B cell (primary cell): ENCODE measurements at regions not wholly inside any gene's neighbourhood (a gene's known extent, or its start where the extent isn't known, plus 50 kb on each side); places are given as distances from the start of the nearest gene placed in this dataset.

ENCODE experiments used
- ATAC-seq: fragments of 200-7000 bp; cut with Tn5 transposase; one replicate; pipeline ENCODE4 v1.10.0; 2021; ENCODE audit warnings: low read depth, mild to moderate bottlenecking, moderate number of reproducible peaks, moderate library complexity
- CTCF ChIA-PET: fragments of 350-600 bp; sonication (Branson Sonifier 250); formaldehyde crosslinking; loops from one replicate; lab custom pipeline; 2021; ENCODE audit warnings: antibody characterized with exemption, inconsistent platforms; lab: Charles Lee
- POLR2A ChIA-PET: fragments of 350-600 bp; sonication (Branson Sonifier 250); formaldehyde crosslinking; loops from one replicate; lab custom pipeline; 2021; ENCODE audit warnings: antibody characterized with exemption; lab: Charles Lee
- DNase-seq: peaks from one replicate; pipeline ENCODE4 v3.0.0; 2013
- H2AFZ ChIP-seq: 2 replicates; pipeline ENCODE4 v1.6.1; 2012; ENCODE audit warnings: mild to moderate bottlenecking, low read depth, low read length; ENCODE audit not compliant: insufficient read depth, poor library complexity, severe bottlenecking
- H3K27ac ChIP-seq, 2 donors: 1 replicate in 1 of 2; 2 replicates in 1 of 2; pipeline ENCODE4 v1.5.1; 2012 to 2013; ENCODE audit warnings: low read length in 2 of 2, mild to moderate bottlenecking in 2 of 2, moderate library complexity in 1 of 2
- H3K27me3 ChIP-seq, 4 experiments: fragments of 200-600 bp in 1 of 4; sonication (generic) in 1 of 4; replicated peaks in 1 of 4; 1 replicate in 2 of 4; 2 replicates in 2 of 4; pipeline versions ENCODE4 v1.6.1 to v1.7.0; 2013 to 2016; ENCODE audit warnings: low read length in 3 of 4, mild to moderate bottlenecking in 2 of 4, mixed read lengths in 1 of 4, moderate library complexity in 1 of 4; ENCODE audit not compliant: insufficient read depth in 4 of 4, control insufficient read depth in 3 of 4; ENCODE audit errors: control extremely low read depth in 1 of 4
- H3K36me3 ChIP-seq, 2 experiments: replicated peaks in 1 of 2; 1 replicate in 1 of 2; 2 replicates in 1 of 2; pipeline versions ENCODE4 v1.6.1 to v1.7.1; 2013; ENCODE audit warnings: low read length in 1 of 2; ENCODE audit not compliant: insufficient read depth in 2 of 2, control insufficient read depth in 1 of 2; ENCODE audit errors: control extremely low read depth in 1 of 2, extremely low read depth in 1 of 2
- H3K4me1 ChIP-seq, 2 donors: fragments of 200-600 bp in 1 of 2; sonication (generic) in 1 of 2; 1 replicate in 1 of 2; 2 replicates in 1 of 2; pipeline versions ENCODE4 v1.5.1 to v1.6.1; 2013 to 2017; ENCODE audit warnings: low read length in 2 of 2; ENCODE audit not compliant: control insufficient read depth in 2 of 2, insufficient read depth in 2 of 2
- H3K4me2 ChIP-seq: replicated peaks from 2 replicates; pipeline ENCODE3; 2012; ENCODE audit warnings: mild to moderate bottlenecking, low read depth, low read length; ENCODE audit not compliant: poor library complexity, severe bottlenecking
- H3K4me3 ChIP-seq, 5 experiments: fragments of 200-600 bp in 1 of 5; sonication (generic) in 1 of 5; 1 replicate in 3 of 5; 2 replicates in 2 of 5; pipeline versions ENCODE4 v1.5.1 to v1.7.0; 2011 to 2016; ENCODE audit warnings: low read length in 4 of 5, mild to moderate bottlenecking in 4 of 5, low read depth in 2 of 5, control low read depth in 1 of 5, moderate library complexity in 1 of 5; ENCODE audit not compliant: insufficient read depth in 1 of 5; ENCODE audit errors: control extremely low read depth in 1 of 5, extremely low read depth in 1 of 5
- H3K79me2 ChIP-seq: fragments of 200-600 bp; sonication (generic); one replicate; pipeline ENCODE4 v1.6.0; 2016; ENCODE audit warnings: low read length; ENCODE audit not compliant: control insufficient read depth, insufficient read depth
- H3K9ac ChIP-seq: fragments of 200-600 bp; sonication (generic); 2 replicates; pipeline ENCODE4 v1.6.1; 2017; ENCODE audit warnings: mild to moderate bottlenecking, low read length, moderate library complexity
- H3K9me3 ChIP-seq, 3 donors: one replicate each; pipeline versions ENCODE4 v1.6.1 to v1.7.1; 2013; ENCODE audit warnings: low read length in 2 of 3; ENCODE audit not compliant: control insufficient read depth in 2 of 3, insufficient read depth in 1 of 3; ENCODE audit errors: control extremely low read depth in 1 of 3
- H4K20me1 ChIP-seq: 2 replicates; pipeline ENCODE4 v1.6.0; 2012; ENCODE audit warnings: mild to moderate bottlenecking, low read length; ENCODE audit not compliant: insufficient read depth, control insufficient read depth, poor library complexity, severe bottlenecking
- H3K27ac Mint-ChIP-seq: one replicate; pipeline ENCODE4 v1.8.0; 2021; ENCODE audit warnings: mixed read lengths
- H3K27me3 Mint-ChIP-seq: one replicate; pipeline ENCODE4 v1.8.0; 2021; ENCODE audit warnings: mixed read lengths
- H3K4me1 Mint-ChIP-seq: one replicate; pipeline ENCODE4 v1.8.0; 2021; ENCODE audit warnings: mixed read lengths
- H3K4me3 Mint-ChIP-seq: one replicate; pipeline ENCODE4 v1.8.0; 2021; ENCODE audit warnings: mixed read lengths
- H3K9me3 Mint-ChIP-seq: one replicate; pipeline ENCODE4 v1.8.0; 2022; ENCODE audit warnings: mixed read lengths; ENCODE audit not compliant: insufficient read depth
- CTCF ChIP-seq: fragments of 200-600 bp; IDR thresholded peaks from one replicate; pipeline ENCODE4 v1.8.0; 2022; ENCODE audit warnings: antibody characterized with exemption, mild to moderate bottlenecking
- EZH2 ChIP-seq: IDR thresholded peaks from 2 replicates; pipeline ENCODE4 v1.6.1; 2012; ENCODE audit warnings: borderline replicate concordance, low read depth, mild to moderate bottlenecking, moderate library complexity, low read length; ENCODE audit not compliant: insufficient read depth, poor library complexity, severe bottlenecking
- WGBS: methylation state at CpG from one replicate; pipeline ENCODE4 v1.1.5; 2013; ENCODE audit warnings: missing lambda C conversion rate; ENCODE audit not compliant: insufficient coverage; 5-methylcytosine and 5-hydroxymethylcytosine counted together
- intact Hi-C: fragments of 100-400 bp; cut with micrococcal nuclease; formaldehyde crosslinking; loops from one replicate; pipeline ENCODE4 v1.10.0; 2022

- Histone ChIP-seq H4K20me1 (no peaks in the 10 kb centered on the region), H3K4me1 (no peaks in the 10 kb centered on the region), H3K9me3 (peaks cover 0 to 3% (median 0%) of the 10 kb centered on the region in 3 donors), H3K36me3 (no peaks in the 10 kb centered on the region), H3K9ac (no peak overlapping the region), H2AFZ (no peak overlapping the region), H3K4me3 (no peak overlapping the region), H3K27ac (no peak overlapping the region), H3K79me2 (no peaks in the 10 kb centered on the region), H3K27me3 (no peaks in the 10 kb centered on the region), H3K4me2 (no peak overlapping the region)
- H3K27me3 Mint-ChIP-seq = no peaks in the 10 kb centered on the region
- POLR2A ChIA-PET = no interaction called here
- CTCF ChIA-PET = no interaction called here
- no peak overlapping the region for H3K4me3 Mint-ChIP-seq
- TF ChIP-seq EZH2 = no peak
- no peak for TF ChIP-seq CTCF
- ATAC-seq (no peak), DNase-seq (no peak)
- H3K4me1 Mint-ChIP-seq = no peaks in the 10 kb centered on the region
- no CpG with 5 or more reads among the region's 2 CpGs for WGBS
- H3K27ac Mint-ChIP-seq = no peak overlapping the region
- intact Hi-C loops = no loop called here
- H3K9me3 Mint-ChIP-seq = peaks cover 2% of the 10 kb centered on the region
Measured at GRCh38 chr4:30996841-30997240, 276.7 kb downstream of the PCDH7 start.

GRCh38 chr4:31005037-31005436, 284.9 kb downstream of the PCDH7 start:
- Histone ChIP-seq H3K9me3 (no peaks in the 10 kb centered on the region), H2AFZ (no peak overlapping the region), H4K20me1 (no peaks in the 10 kb centered on the region), H3K4me3 (no peak overlapping the region), H3K36me3 (no peaks in the 10 kb centered on the region), H3K27ac (no peak overlapping the region), H3K4me2 (no peak overlapping the region), H3K9ac (no peak overlapping the region), H3K4me1 (no peaks in the 10 kb centered on the region), H3K79me2 (no peaks in the 10 kb centered on the region), H3K27me3 (no peaks in the 10 kb centered on the region)
- no peak for DNase-seq
- no peak for ATAC-seq
- H3K27me3 Mint-ChIP-seq = no peaks in the 10 kb centered on the region
- H3K4me1 Mint-ChIP-seq = no peaks in the 10 kb centered on the region
- ChIA-PET CTCF (no interaction called here), POLR2A (no interaction called here)
- TF ChIP-seq CTCF (no peak), EZH2 (no peak)
- no peak overlapping the region for H3K4me3 Mint-ChIP-seq
- intact Hi-C loops = no loop called here
- 91% methylated on average over 5 of the region's 5 CpGs for WGBS
- H3K9me3 Mint-ChIP-seq = no peaks in the 10 kb centered on the region
- H3K27ac Mint-ChIP-seq = no peak overlapping the region
